Medulla oblongata (tissue), 1 donor: ENCODE measurements at regions not wholly inside any gene's neighbourhood (a gene's known extent, or its start where the extent isn't known, plus 50 kb on each side); places are given as distances from the start of the nearest gene placed in this dataset.

Experiments used
- DNase-seq: peaks from one replicate; pipeline ENCODE4 v3.0.0-alpha.2; 2015; ENCODE audit errors: extremely low spot score

- no peak for DNase-seq
Observed at GRCh38 chr3:30945291-30945690, 50.8 kb upstream of the GADL1 start.

GRCh38 chr3:30948426-30948825, 54.0 kb upstream of the GADL1 start:
- no peak for DNase-seq

GRCh38 chr3:30951826-30952225, 57.4 kb upstream of the GADL1 start:
- DNase-seq = no peak

- DNase-seq = no peak
Observed at GRCh38 chr3:30952786-30953185, 58.3 kb upstream of the GADL1 start.

- peak; percentile 17 for DNase-seq
Observed at GRCh38 chr3:30954426-30954825, 60.0 kb upstream of the GADL1 start.

GRCh38 chr3:30962084-30962483, 67.6 kb upstream of the GADL1 start:
- DNase-seq = no peak

- DNase-seq = no peak
Observed at GRCh38 chr3:30962493-30962892, 68.0 kb upstream of the GADL1 start.

GRCh38 chr3:30963223-30963722, 68.8 kb upstream of the GADL1 start:
- no peak for DNase-seq

GRCh38 chr3:30964612-30965011, 70.2 kb upstream of the GADL1 start:
- DNase-seq = no peak

GRCh38 chr3:30966896-30967295, 72.4 kb upstream of the GADL1 start:
- DNase-seq = no peak

GRCh38 chr3:30970183-30970582, 75.7 kb upstream of the GADL1 start:
- no peak for DNase-seq

- no peak for DNase-seq
Observed at GRCh38 chr3:30972449-30972848, 78.0 kb upstream of the GADL1 start.

- no peak for DNase-seq
Observed at GRCh38 chr3:30974071-30974470, 79.6 kb upstream of the GADL1 start.

- no peak for DNase-seq
Observed at GRCh38 chr3:30977592-30977991, 83.1 kb upstream of the GADL1 start.

- no peak for DNase-seq
Observed at GRCh38 chr3:30980993-30981392, 86.5 kb upstream of the GADL1 start.

GRCh38 chr3:30982416-30983075, 88.1 kb upstream of the GADL1 start:
- DNase-seq = no peak

GRCh38 chr3:30984855-30985749, 90.6 kb upstream of the GADL1 start:
- DNase-seq = no peak

GRCh38 chr3:30986551-30986950, 92.1 kb upstream of the GADL1 start:
- no peak for DNase-seq

GRCh38 chr3:30988769-30989168, 94.3 kb upstream of the GADL1 start:
- no peak for DNase-seq

GRCh38 chr3:30989276-30990030, 95.0 kb upstream of the GADL1 start:
- DNase-seq = no peak

- no peak for DNase-seq
Observed at GRCh38 chr3:30996467-30996866, 102.0 kb upstream of the GADL1 start.

- DNase-seq = no peak
Observed at GRCh38 chr3:31002730-31003129, 108.3 kb upstream of the GADL1 start.
